ENCODE measurements at regions not wholly inside any gene's neighbourhood (a gene's known extent, or its start where the extent isn't known, plus 50 kb on each side); places are given as distances from the start of the nearest gene placed in this dataset.

DNA sequence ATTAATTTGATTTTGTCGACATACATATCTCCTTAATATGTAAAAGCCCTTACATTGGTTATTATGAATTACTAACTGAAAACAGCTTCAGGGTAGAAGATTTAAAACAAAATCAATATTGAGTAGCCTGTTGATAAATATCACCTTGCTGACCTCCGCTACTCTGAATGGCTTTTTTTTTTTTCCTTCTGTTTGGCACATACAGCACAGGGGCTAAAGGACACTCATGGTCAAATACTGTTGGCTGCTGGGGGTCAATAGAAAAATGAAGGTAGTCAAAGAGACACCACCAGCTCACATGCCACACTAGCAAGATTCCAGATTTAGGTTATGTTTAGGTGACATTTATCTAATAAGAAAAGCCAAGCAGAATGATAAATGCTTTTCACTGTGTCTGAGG lies 1642.4 kb upstream of the SLC39A10 start:
- no peak for TF ChIP-seq POLR2A (IDR thresholded peaks at IDR 0.05)
- TF ChIP-seq, protein P1, sequence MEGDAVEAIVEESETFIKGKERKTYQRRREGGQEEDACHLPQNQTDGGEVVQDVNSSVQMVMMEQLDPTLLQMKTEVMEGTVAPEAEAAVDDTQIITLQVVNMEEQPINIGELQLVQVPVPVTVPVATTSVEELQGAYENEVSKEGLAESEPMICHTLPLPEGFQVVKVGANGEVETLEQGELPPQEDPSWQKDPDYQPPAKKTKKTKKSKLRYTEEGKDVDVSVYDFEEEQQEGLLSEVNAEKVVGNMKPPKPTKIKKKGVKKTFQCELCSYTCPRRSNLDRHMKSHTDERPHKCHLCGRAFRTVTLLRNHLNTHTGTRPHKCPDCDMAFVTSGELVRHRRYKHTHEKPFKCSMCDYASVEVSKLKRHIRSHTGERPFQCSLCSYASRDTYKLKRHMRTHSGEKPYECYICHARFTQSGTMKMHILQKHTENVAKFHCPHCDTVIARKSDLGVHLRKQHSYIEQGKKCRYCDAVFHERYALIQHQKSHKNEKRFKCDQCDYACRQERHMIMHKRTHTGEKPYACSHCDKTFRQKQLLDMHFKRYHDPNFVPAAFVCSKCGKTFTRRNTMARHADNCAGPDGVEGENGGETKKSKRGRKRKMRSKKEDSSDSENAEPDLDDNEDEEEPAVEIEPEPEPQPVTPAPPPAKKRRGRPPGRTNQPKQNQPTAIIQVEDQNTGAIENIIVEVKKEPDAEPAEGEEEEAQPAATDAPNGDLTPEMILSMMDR (IDR thresholded peaks at IDR 0.05): no peak

Data from lower leg skin (tissue), 3 donors.